ENCODE measurements at regions not wholly inside any gene's neighbourhood (a gene's known extent, or its start where the extent isn't known, plus 50 kb on each side); places are given as distances from the start of the nearest gene placed in this dataset.

DNA sequence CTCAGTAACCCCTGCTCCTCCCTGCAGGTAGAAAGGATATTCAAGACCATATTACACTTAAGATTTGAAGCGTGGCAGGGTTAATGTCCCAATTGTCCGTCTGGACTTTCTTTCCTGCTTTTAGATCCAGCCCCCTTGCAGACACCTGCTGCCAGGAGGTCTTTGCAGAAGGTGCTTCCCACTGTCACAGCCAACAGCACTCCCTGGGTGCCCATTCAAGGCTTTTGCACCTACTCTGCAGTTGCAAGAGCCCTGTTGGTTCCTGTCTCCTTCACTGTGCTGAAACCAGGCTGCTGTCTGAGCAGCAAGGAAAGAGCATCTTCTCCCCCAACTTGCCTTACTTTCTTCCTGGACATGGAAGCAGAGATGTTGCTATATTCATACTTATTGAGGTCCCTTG lies 1043.0 kb upstream of the POU3F3 start:
- DNase-seq (ENCODE audit: low spot score), result no peak

GRCh38 chr2:103814016-103814415 lies 1039.9 kb upstream of the POU3F3 start:
- DNase-seq (ENCODE audit: low spot score), result no peak

GRCh38 chr2:103815731-103816130 lies 1038.2 kb upstream of the POU3F3 start:
- DNase-seq (ENCODE audit: low spot score), result no peak

DNA sequence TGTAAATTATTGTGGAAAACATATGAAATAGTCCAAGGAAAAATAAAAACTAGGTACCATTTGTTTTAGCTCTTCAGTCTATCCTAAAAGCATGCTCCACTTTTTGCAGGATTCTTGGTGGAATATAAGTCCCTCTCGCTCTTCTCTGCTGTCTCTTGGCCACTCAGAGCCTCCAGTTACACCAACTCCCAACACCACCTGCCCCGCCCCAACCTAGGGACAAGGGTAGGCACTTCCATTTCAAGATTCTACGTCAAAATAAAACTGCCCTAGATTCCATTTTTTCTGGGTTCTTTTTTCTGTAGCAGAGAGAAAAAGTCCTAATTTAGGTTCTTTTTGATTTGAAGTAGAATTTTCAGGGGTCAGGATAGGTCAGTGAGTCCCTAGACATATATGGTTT lies 1036.2 kb upstream of the POU3F3 start:
- DNase-seq (ENCODE audit: low spot score), result no peak

GRCh38 chr2:103818176-103818575 lies 1035.7 kb upstream of the POU3F3 start:
- DNase-seq (ENCODE audit: low spot score), result no peak

DNA sequence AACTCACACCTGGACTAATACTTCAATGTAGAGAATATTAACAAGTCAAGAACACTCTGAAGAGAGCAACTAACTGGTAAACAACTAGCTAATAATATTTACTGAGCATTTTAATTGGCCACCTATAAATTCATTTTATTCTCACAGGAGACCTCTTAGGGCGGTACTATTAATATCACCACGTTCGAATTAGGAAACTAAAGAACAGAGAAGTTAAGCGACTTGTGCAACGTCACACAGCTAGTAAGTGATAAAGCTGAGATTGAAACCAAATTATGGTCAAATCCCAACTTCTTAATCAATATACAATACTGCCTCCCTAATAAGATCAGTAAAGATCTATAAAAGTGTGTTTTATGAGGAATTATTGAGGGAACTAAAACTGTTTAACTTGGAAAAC lies 1034.3 kb upstream of the POU3F3 start:
- no peak for DNase-seq (ENCODE audit: low spot score)

DNA sequence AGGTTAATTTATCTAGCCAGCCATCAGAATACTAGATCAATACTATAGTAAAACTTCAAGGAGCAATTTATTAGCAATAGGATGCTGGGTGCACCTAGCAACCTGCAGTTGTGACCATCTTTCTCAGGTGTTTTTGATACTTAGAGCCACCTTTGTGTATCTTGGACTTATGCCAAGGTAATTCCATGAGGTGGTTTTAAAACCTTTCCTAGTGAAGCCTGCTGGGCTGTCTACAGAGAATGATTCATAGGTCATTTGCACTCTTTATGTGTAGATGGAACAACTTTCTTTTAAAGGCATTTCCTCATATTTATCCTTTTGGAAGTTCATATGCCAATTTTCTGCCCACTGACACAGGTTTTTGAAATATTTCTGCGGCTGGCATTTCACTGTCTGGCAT lies 1030.1 kb upstream of the POU3F3 start:
- no peak for DNase-seq (ENCODE audit: low spot score)

DNA sequence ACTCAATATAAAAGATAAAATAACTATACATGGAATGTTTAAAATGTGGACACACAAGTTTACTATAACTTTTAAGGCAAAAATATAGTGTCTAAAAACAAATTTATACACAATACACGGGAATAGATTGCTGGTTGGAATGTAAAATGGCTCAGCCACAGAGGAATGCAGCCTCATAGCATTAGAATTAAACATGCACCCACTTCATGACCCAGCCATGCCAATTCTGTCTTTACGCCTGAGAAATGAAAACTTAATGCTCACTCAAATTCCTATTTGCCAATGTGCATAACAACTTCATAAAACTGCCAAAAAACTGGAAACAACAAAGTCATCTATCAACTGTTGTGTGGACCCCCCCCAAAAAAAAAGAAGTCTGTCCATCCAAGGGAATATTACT lies 1006.6 kb upstream of the POU3F3 start:
- no peak for DNase-seq (ENCODE audit: low spot score)

DNA sequence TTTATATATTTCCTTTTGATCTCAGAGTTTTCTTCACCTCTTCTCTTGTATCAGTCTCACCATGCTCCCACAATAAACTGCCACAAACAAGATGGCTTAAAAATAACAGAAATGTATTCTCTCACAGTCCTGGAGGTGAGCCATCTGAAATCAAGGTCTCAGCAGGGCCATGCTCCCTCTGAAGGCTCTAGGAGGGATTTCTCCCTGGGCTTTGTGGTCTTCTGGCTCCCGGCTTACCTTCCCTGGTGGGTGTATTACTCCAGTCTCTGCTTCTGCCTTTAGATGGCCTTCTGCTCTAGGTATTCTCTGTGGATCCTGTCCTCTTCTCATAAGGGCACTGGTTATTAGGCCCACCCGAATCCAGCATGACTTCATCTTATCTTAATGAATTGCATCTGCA lies 994.7 kb upstream of the POU3F3 start:
- DNase-seq (ENCODE audit: low spot score), result no peak

- DNase-seq (ENCODE audit: low spot score), result no peak
These were observed 993.9 kb upstream of the POU3F3 start for GRCh38 chr2:103860016-103860415.

- no peak for DNase-seq (ENCODE audit: low spot score)
These were observed 985.5 kb upstream of the POU3F3 start for GRCh38 chr2:103868396-103868795.

- DNase-seq (ENCODE audit: low spot score), result no peak
These were observed 980.1 kb upstream of the POU3F3 start for GRCh38 chr2:103873716-103874351.

DNA sequence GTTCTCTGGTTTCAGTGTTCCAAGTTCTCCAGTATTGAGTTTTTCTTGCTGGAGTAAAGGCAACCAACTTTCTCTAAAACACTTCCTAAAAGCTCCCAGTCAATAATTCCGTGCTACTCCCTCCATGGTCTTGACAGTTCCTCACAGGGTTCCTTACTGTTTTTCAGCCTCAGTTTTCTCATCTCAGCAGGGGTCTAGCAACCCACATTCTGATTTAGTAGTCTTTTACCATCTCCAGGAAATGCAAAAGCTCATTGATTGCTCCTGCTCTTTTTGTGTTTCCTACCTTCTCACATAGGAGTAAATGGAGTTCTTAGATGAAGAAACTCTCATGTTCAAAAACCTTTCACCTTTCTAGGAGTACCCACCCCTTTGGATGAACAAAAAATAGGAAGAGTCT lies 978.8 kb upstream of the POU3F3 start:
- DNase-seq (ENCODE audit: low spot score), result no peak

DNA sequence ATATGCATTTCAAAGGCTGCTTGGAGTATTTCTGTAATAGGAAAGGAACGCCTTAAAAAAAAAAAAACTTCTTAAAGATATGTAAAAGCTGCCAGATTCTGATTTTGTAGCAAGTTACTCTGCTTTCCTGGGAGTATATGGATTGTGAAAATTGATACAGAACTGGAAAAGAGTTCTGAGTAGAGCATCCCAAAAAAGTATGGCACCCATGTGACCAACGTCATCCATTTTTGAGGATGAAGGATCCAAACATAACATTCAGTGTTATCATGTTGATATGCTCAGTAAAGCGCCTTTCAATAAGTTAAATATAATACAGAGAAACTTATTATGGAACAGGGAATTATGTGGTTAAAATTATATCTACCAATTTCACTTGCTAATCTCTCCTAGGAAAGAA lies 978.4 kb upstream of the POU3F3 start:
- DNase-seq (ENCODE audit: low spot score), result no peak

GRCh38 chr2:103876611-103877010 lies 977.3 kb upstream of the POU3F3 start:
- DNase-seq (ENCODE audit: low spot score), result no peak

GRCh38 chr2:103879101-103879500 lies 974.8 kb upstream of the POU3F3 start:
- no peak for DNase-seq (ENCODE audit: low spot score)

DNA sequence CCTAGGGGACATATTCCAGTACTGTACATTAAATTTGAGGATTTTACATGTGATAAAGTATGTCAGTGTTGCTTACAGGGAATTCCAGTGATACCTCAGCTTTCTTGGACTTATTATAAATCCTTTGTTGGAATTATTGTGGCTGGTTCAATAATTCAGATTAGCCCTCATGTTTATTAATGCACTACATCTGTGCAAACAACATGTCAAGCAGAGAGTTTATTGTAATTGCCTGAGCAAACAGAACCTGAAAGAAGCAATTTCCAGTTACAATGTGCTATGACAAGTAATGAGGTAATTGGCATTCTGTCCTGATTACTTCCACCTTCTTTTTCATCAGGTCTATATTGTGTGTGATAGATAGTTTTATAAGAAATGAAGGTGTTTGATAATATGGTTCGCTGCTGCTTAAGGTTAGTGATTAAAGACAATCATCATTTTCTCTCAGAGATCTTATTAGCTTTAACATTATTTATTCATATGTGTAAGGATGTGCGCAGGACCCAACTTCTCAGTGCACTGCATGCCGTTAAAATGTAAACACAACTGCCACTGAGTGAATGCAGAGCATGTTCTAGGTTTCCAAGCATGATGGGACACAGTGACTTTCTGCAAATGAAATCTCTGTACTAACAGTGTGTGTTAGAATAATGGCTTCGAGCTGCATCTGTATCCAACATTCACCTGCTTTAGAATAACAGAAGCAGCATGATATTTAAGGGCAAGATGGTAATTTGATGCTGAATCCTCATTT lies 973.7 kb upstream of the POU3F3 start:
- DNase-seq (ENCODE audit: low spot score), result no peak

DNA sequence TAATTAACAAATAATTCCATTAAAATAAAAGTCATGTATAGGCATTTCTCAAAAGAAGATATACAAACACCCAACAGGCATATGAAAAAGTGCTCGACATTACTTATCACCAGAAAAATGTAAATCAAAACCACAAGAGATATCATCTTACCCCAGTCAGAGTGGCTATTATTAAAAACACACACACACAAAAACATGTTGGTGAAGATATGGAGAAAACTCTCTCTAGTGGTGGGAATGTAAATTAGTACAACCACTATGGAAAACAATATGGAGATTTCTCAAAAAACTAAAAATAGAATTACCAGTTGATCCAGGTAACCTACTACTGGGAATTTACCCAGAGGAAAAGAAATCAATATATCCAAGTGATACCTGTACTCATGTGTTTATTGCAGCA lies 966.3 kb upstream of the POU3F3 start:
- no peak for DNase-seq (ENCODE audit: low spot score)

DNA sequence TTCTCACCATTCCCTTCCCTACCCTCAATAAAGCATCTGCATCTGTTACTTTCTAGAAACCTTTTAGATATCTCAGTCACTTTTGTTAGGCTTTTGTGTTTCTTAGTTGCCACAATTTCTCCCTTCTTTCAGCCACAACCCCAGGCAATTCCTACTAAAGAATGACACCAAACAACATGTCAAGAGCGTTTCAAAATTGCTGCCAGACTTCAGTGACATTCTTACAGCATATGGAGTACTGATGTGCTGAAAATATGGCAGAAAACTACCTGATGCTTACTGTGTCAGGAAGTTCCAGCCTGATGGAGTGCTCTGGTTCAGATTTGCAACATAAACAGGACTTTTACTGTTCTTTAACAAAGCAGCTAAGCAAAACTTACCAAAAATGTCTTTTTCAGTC lies 957.7 kb upstream of the POU3F3 start:
- no peak for DNase-seq (ENCODE audit: low spot score)

DNA sequence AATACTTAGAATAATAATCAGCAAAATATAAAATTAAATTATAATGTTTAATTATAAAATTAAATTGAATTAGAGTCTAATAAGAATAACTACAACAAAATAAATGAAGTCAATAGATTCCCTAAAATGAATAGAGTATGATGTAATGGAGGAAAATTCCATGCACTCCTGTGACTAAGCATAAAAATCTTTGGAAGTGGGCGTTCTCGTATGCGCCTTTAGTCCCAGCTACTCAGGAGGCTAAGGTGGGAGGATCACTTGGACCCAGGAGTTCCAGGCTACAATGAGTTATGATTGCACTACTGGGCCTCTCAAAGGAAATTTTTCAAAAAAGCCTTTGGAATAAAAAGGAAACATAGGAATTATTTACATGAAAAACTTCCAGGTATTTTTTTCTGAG lies 955.4 kb upstream of the POU3F3 start:
- DNase-seq (ENCODE audit: low spot score), result no peak

DNA sequence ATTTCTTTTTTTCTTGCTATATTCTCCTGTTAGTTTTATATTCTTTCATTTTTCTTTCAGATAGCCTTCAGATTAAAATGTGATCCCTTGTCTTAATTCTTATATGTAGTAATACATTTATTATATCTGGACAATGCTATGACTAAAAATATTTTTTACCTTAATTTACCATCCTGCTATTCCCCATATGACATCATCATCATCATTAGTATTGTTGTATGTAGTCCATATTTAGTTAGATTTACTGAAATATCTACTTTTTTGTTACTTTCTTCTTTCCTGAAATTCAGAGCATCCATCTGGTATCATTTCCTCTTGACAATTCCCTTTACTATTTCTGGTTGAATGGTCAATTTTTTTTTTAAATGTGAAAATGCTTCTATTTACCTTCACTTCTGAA lies 951.6 kb upstream of the POU3F3 start:
- no peak for DNase-seq (ENCODE audit: low spot score)

DNA sequence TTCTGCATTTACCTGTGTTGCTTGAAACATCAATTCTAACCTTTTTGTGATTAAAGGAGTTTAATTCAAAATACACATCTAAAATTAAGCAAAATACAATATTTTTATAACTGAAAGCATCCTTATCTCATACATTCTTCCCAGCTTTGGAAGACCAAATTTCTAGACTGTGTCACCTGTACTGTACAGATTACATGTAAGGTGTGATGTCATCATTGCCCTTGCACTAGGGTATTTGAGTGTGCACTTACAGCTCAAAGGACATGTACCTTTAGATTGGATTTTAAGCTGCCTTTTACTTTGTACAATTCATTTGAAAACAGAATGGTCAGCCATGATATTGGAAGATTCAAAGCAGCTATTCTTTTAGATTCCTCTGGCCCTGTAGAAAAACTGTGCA lies 932.8 kb upstream of the POU3F3 start:
- DNase-seq (ENCODE audit: low spot score), result no peak

- no peak for DNase-seq (ENCODE audit: low spot score)
These were observed 911.7 kb upstream of the POU3F3 start for GRCh38 chr2:103942199-103942598.

GRCh38 chr2:103945083-103945482 lies 908.8 kb upstream of the POU3F3 start:
- DNase-seq (ENCODE audit: low spot score), result no peak
